IPS-NIHi7 (cell line): ENCODE measurements at regions not wholly inside any gene's neighbourhood (a gene's known extent, or its start where the extent isn't known, plus 50 kb on each side); places are given as distances from the start of the nearest gene placed in this dataset.

Experiments
- DNase-seq: peaks from one replicate; pipeline ENCODE4 v3.0.0; 2012; ENCODE audit warnings: mixed read lengths; ENCODE audit errors: extremely low spot score

GRCh38 chr1:200319148-200319547 is 90.7 kb downstream of the ZNF281 start:
- no peak for DNase-seq

GRCh38 chr1:200317236-200317635 is 92.6 kb downstream of the ZNF281 start:
- DNase-seq = no peak

GRCh38 chr1:200316148-200316803 is 93.6 kb downstream of the ZNF281 start:
- DNase-seq = no peak

- DNase-seq = no peak
Observed at GRCh38 chr1:200314085-200314750, 95.6 kb downstream of the ZNF281 start.

- DNase-seq = no peak
Observed at GRCh38 chr1:200311256-200311655, 98.6 kb downstream of the ZNF281 start.

GRCh38 chr1:200310824-200311223 is 99.0 kb downstream of the ZNF281 start:
- no peak for DNase-seq

DNA sequence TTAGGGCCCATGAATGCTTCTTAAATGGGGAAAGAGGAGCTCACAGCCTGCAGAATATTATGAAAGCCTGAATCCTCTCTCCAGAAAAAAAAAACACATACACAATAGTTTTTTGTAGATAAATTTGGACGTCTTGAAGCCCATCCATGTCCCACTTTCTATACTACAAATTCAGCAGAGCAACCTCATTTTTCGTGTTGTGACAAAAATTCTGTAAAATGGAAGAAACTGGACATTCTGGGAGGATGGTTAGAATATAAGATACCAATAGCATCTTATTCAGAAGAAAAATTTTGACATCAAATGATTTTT is 102.1 kb downstream of the ZNF281 start:
- no peak for DNase-seq

DNA sequence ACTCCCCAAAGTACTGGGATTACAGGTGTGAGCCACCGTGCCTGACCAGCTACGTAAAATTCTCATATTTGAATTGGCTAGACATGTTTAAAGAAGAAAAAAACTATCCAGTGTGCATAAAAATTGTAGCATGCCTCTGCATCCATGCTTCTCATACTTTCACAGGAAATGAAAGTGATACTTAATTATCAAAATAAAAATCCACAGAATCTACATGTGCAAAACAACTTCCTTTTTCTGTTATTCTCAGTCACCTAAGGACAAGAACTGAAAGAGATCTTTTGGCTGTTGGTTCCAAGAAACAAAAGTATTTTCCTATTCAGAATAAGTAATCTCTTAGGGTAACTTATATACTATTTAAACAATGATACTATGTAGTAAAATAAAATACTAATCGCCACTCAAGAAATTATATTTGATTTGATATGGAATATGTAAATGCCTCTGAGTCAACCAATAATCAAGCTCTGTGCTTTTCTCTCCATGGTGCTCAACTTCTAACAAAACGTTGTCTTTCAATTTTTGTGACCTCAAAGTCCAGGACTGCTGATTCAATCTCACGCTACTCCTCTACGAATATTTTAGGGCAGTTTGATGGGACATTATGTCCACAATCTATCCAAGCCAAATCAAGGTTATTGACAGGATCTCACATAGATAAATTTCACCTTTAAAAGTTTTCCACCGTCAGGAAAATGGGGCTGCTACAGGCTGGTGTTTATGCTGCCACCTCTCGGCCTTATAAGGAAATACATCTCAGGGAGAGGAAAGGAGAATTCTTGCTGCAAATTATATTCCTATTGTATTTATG is 102.7 kb downstream of the ZNF281 start:
- DNase-seq = peak; percentile 73

GRCh38 chr1:200305806-200306205 is 104.0 kb downstream of the ZNF281 start:
- no peak for DNase-seq

GRCh38 chr1:200304171-200304570 is 105.7 kb downstream of the ZNF281 start:
- no peak for DNase-seq

DNA sequence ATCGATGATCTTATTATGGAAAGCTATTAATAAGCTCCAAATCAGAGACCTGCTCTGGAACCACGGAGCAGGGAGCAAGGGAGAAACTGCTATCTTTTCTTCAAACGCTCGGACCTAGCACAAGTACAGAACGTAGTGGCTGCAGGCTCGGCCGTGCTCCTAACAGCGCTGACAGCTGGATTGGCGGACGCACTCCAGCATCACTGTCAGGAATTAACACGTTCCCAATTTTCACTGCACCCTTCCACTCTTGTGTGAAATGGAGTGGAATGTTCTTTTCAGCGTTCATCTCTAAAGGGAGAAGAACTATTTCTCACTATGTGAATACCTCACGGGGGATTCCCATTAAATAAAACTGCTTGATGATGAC is 106.9 kb downstream of the ZNF281 start:
- no peak for DNase-seq

GRCh38 chr1:200302192-200302920 is 107.5 kb downstream of the ZNF281 start:
- peak; percentile 28 for DNase-seq

GRCh38 chr1:200301152-200301551 is 108.7 kb downstream of the ZNF281 start:
- no peak for DNase-seq

DNA sequence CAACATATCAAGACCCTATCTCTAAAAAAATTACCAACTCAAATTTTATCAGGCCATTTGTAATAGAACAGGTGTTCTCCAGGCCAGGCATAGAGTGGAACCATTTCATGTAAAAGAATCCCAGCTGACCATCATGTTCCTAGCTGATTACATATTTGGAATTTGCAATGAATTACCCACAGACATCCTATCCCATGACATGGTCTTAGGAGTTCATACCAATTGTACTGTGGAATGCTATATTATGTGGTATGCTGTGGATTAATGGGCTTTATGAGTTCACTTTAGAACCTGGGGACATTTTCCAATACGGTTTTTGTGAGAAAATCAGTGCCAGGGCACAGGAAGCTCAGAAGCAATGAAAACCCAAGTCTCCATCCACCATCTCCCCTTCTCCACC is 110.3 kb downstream of the ZNF281 start:
- no peak for DNase-seq

- DNase-seq = no peak
Observed at GRCh38 chr1:200298242-200298641, 111.6 kb downstream of the ZNF281 start.

- no peak for DNase-seq
Observed at GRCh38 chr1:200296091-200296661, 113.7 kb downstream of the ZNF281 start.

- DNase-seq = no peak
Observed at GRCh38 chr1:200294241-200294640, 115.6 kb downstream of the ZNF281 start.

DNA sequence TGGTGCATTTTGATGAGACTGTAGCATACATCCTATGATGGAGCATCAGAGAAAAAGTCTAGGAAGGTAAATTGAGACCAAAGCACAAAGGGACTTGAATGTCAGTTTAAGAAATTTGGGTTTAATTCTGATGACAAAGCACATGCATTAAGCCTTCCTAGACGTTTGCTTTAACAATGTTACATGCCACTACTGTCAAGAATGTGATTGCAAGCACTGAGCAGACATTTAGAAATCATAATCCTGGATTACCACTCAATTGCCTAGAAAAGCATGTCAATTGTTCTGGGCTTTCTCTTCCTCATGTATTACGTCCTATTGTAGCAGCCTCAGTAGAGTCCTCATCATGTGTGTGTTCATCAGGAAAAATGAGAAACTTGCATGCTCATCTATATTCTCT is 117.1 kb downstream of the ZNF281 start:
- DNase-seq = no peak

- DNase-seq = no peak
Observed at GRCh38 chr1:200291106-200291505, 118.7 kb downstream of the ZNF281 start.

GRCh38 chr1:200290010-200290685 is 119.7 kb downstream of the ZNF281 start:
- DNase-seq = peak; percentile 64

GRCh38 chr1:200288226-200288625 is 121.6 kb downstream of the ZNF281 start:
- no peak for DNase-seq
